HFF-Myc (cell line): ENCODE measurements at regions not wholly inside any gene's neighbourhood (a gene's known extent, or its start where the extent isn't known, plus 50 kb on each side); places are given as distances from the start of the nearest gene placed in this dataset.

Source experiments
- DNase-seq: peaks from one replicate; pipeline ENCODE4 v3.0.0-alpha.2; 2011; ENCODE audit warnings: low read depth; ENCODE audit errors: extremely low read depth
- H3K4me3 ChIP-seq: replicated peaks from 2 replicates; pipeline ENCODE4 v1.5.1; 2011; ENCODE audit warnings: low read depth, mild to moderate bottlenecking, control low read depth, low read length
- CTCF ChIP-seq: IDR thresholded peaks from 2 replicates; pipeline ENCODE4 v1.5.1; 2012; ENCODE audit warnings: mild to moderate bottlenecking, low read depth, low read length, control low read depth; ENCODE audit errors: missing control alignments

DNA sequence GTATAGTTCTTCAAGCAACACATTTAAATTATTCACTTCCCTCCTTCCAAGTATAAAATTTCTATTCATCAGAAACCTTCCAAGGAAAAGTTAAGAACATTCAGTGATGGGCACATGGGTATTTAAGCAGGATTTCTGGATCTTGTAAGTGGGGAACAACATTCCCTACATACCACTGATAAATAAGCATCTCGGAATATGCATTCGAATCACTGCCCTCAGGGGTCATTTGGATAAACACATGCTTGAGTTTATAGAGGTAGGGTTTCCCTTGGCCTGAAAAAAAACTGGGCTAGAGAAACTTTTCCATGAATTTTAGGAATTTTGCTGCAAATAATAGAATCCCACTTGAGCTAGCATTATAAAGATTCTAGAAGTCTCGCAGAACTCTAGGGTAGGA lies 143.9 kb downstream of the SOX3 start:
- no peak for DNase-seq
- TF ChIP-seq CTCF, result no peak
- no peak overlapping the region for H3K4me3 ChIP-seq

DNA sequence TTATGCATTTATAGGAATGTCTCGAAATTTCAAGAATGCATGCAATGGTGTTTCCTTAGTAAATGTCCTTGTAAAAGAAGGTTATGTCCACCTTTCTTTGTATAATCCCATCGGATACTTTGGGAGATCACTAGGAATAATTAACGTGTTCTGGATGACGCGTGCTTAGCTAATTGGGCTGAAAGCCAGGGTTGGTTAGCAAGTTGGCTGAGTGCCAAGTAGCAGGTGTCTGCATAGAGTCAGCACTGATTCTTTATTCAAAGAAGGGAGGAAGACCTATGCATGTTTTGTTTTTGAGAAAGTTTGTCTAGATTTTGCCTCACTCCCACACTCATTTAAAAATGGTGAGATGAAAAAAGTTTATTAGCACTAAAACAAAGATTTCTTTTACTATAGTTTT lies 144.6 kb downstream of the SOX3 start:
- TF ChIP-seq CTCF, result no peak
- H3K4me3 ChIP-seq, result no peak overlapping the region
- DNase-seq, result no peak

- DNase-seq, result no peak
- no peak overlapping the region for H3K4me3 ChIP-seq
- no peak for TF ChIP-seq CTCF
Observed at GRCh38 chrX:140355922-140356321, 148.9 kb downstream of the SOX3 start.

- no peak for TF ChIP-seq CTCF
- no peak overlapping the region for H3K4me3 ChIP-seq
- DNase-seq, result no peak
Observed at GRCh38 chrX:140355429-140355828, 149.4 kb downstream of the SOX3 start.

DNA sequence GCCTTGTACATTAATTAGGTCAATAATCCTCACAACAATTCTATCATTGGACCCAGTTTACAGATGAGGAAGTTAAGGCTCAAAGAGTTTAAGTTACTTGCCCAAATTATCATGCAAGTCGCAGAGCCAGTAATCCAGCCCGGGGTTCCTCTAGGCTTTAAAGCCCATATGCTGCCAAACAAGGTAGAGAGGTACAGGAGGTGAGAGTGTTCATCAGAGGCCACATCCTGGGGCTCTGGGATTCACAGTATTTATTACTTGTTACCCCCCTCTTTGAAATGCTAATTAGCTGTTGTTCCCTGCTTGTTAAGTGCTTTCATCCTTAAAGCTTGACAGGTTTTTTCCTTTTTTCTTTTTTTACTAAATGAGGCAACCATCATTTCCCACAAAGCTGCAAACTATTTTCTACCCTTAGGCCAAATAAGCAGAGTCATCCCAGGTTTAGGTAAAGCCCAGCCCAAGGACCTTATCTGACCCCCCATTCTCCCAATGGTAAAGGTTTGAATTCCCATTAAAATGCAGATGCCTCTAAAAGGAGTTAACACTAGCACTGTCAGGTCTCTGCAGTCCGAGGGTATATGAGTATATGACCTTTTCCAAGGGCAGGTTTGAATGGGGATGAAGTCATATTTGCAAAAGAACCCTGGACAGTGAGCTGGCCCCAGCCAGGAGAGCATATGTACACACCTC lies 150.3 kb downstream of the SOX3 start:
- no peak for DNase-seq
- no peak for TF ChIP-seq CTCF
- H3K4me3 ChIP-seq, result no peak overlapping the region

- no peak for TF ChIP-seq CTCF
- no peak for DNase-seq
Observed at GRCh38 chrX:140346729-140347128, 158.1 kb downstream of the SOX3 start.

More at GRCh38 chrX:140346729-140347128, 158.1 kb downstream of the SOX3 start:
- H3K4me3 ChIP-seq, result no peak overlapping the region
